ENCODE measurements at regions not wholly inside any gene's neighbourhood (a gene's known extent, or its start where the extent isn't known, plus 50 kb on each side); places are given as distances from the start of the nearest gene placed in this dataset.

- Mint-ChIP-seq H3K4me1 (ENCODE audit: low read depth) (no peaks in the 10 kb centered on the region), H3K27ac (no peak overlapping the region), H3K4me3 (no peak overlapping the region), H3K36me3 (ENCODE audit: low read depth) (no peaks in the 10 kb centered on the region), H3K9me3 (peaks cover 4% of the 10 kb centered on the region), H3K27me3 (peaks cover 3% of the 10 kb centered on the region)
Observed at GRCh38 chr15:61401903-61402698, 173.0 kb upstream of the RORA start.

GRCh38 chr15:61398310-61398709 lies 169.2 kb upstream of the RORA start:
- Mint-ChIP-seq H3K9me3 (peaks cover 4% of the 10 kb centered on the region), H3K36me3 (ENCODE audit: low read depth) (no peaks in the 10 kb centered on the region)

GRCh38 chr15:61396235-61396919 lies 167.3 kb upstream of the RORA start:
- no peaks in the 10 kb centered on the region for H3K4me1 Mint-ChIP-seq (ENCODE audit: low read depth)
- peaks cover 4% of the 10 kb centered on the region for H3K9me3 Mint-ChIP-seq
- no peak overlapping the region for H3K27ac Mint-ChIP-seq
- H3K36me3 Mint-ChIP-seq (ENCODE audit: low read depth): no peaks in the 10 kb centered on the region
- peaks cover 2% of the 10 kb centered on the region for H3K27me3 Mint-ChIP-seq
- no peak overlapping the region for H3K4me3 Mint-ChIP-seq

More at GRCh38 chr15:61398310-61398709, 169.2 kb upstream of the RORA start:
- Mint-ChIP-seq H3K27me3 (peaks cover 3% of the 10 kb centered on the region), H3K4me1 (ENCODE audit: low read depth) (no peaks in the 10 kb centered on the region), H3K27ac (no peak overlapping the region), H3K4me3 (no peak overlapping the region)

GRCh38 chr15:61393949-61394348 lies 164.8 kb upstream of the RORA start:
- no peak overlapping the region for H3K27ac Mint-ChIP-seq
- H3K4me1 Mint-ChIP-seq (ENCODE audit: low read depth): no peaks in the 10 kb centered on the region
- peaks cover 4% of the 10 kb centered on the region for H3K27me3 Mint-ChIP-seq
- H3K9me3 Mint-ChIP-seq: peaks cover 4% of the 10 kb centered on the region
- no peak overlapping the region for H3K4me3 Mint-ChIP-seq
- no peaks in the 10 kb centered on the region for H3K36me3 Mint-ChIP-seq (ENCODE audit: low read depth)

GRCh38 chr15:61393524-61393923 lies 164.4 kb upstream of the RORA start:
- H3K27me3 Mint-ChIP-seq: peaks cover 4% of the 10 kb centered on the region
- H3K27ac Mint-ChIP-seq: no peak overlapping the region
- no peaks in the 10 kb centered on the region for H3K36me3 Mint-ChIP-seq (ENCODE audit: low read depth)
- H3K4me1 Mint-ChIP-seq (ENCODE audit: low read depth): no peaks in the 10 kb centered on the region
- no peak overlapping the region for H3K4me3 Mint-ChIP-seq
- peaks cover 4% of the 10 kb centered on the region for H3K9me3 Mint-ChIP-seq

GRCh38 chr15:61390138-61390537 lies 161.0 kb upstream of the RORA start:
- no peaks in the 10 kb centered on the region for H3K4me1 Mint-ChIP-seq (ENCODE audit: low read depth)
- peaks cover 20% of the 10 kb centered on the region for H3K27me3 Mint-ChIP-seq
- no peak overlapping the region for H3K27ac Mint-ChIP-seq
- H3K36me3 Mint-ChIP-seq (ENCODE audit: low read depth): no peaks in the 10 kb centered on the region
- no peak overlapping the region for H3K4me3 Mint-ChIP-seq
- H3K9me3 Mint-ChIP-seq: peaks cover 9% of the 10 kb centered on the region

- no peak overlapping the region for H3K4me3 Mint-ChIP-seq
- peaks cover 9% of the 10 kb centered on the region for H3K9me3 Mint-ChIP-seq
- no peaks in the 10 kb centered on the region for H3K36me3 Mint-ChIP-seq (ENCODE audit: low read depth)
- peaks cover 20% of the 10 kb centered on the region for H3K27me3 Mint-ChIP-seq
- H3K4me1 Mint-ChIP-seq (ENCODE audit: low read depth): no peaks in the 10 kb centered on the region
- no peak overlapping the region for H3K27ac Mint-ChIP-seq
Observed at GRCh38 chr15:61389334-61390028, 160.4 kb upstream of the RORA start.

GRCh38 chr15:61387675-61388074 lies 158.6 kb upstream of the RORA start:
- H3K27me3 Mint-ChIP-seq: peaks cover 20% of the 10 kb centered on the region
- no peaks in the 10 kb centered on the region for H3K4me1 Mint-ChIP-seq (ENCODE audit: low read depth)
- no peak overlapping the region for H3K27ac Mint-ChIP-seq
- H3K4me3 Mint-ChIP-seq: no peak overlapping the region
- no peaks in the 10 kb centered on the region for H3K36me3 Mint-ChIP-seq (ENCODE audit: low read depth)
- H3K9me3 Mint-ChIP-seq: peaks cover 9% of the 10 kb centered on the region

GRCh38 chr15:61383421-61383820 lies 154.3 kb upstream of the RORA start:
- Mint-ChIP-seq H3K27me3 (peaks cover 21% of the 10 kb centered on the region), H3K4me3 (no peak overlapping the region), H3K9me3 (peaks cover 8% of the 10 kb centered on the region), H3K27ac (no peak overlapping the region), H3K36me3 (ENCODE audit: low read depth) (no peaks in the 10 kb centered on the region), H3K4me1 (ENCODE audit: low read depth) (no peaks in the 10 kb centered on the region)

- Mint-ChIP-seq H3K27ac (no peak overlapping the region), H3K36me3 (ENCODE audit: low read depth) (no peaks in the 10 kb centered on the region), H3K9me3 (peaks cover 4% of the 10 kb centered on the region), H3K4me1 (ENCODE audit: low read depth) (no peaks in the 10 kb centered on the region), H3K27me3 (peaks cover 19% of the 10 kb centered on the region), H3K4me3 (no peak overlapping the region)
Observed at GRCh38 chr15:61382927-61383326, 153.8 kb upstream of the RORA start.

GRCh38 chr15:61381501-61381900 lies 152.4 kb upstream of the RORA start:
- H3K36me3 Mint-ChIP-seq (ENCODE audit: low read depth): no peaks in the 10 kb centered on the region
- no peak overlapping the region for H3K27ac Mint-ChIP-seq
- no peaks in the 10 kb centered on the region for H3K9me3 Mint-ChIP-seq
- H3K27me3 Mint-ChIP-seq: peaks cover 12% of the 10 kb centered on the region
- no peaks in the 10 kb centered on the region for H3K4me1 Mint-ChIP-seq (ENCODE audit: low read depth)
- H3K4me3 Mint-ChIP-seq: no peak overlapping the region

- no peaks in the 10 kb centered on the region for H3K36me3 Mint-ChIP-seq (ENCODE audit: low read depth)
Observed at GRCh38 chr15:61380270-61380669, 151.2 kb upstream of the RORA start.

GRCh38 chr15:61379005-61379404 lies 149.9 kb upstream of the RORA start:
- Mint-ChIP-seq H3K27ac (no peak overlapping the region), H3K4me1 (ENCODE audit: low read depth) (no peaks in the 10 kb centered on the region), H3K4me3 (no peak overlapping the region), H3K27me3 (peaks cover 6% of the 10 kb centered on the region), H3K9me3 (no peaks in the 10 kb centered on the region), H3K36me3 (ENCODE audit: low read depth) (no peaks in the 10 kb centered on the region)

More at GRCh38 chr15:61380270-61380669, 151.2 kb upstream of the RORA start:
- Mint-ChIP-seq H3K4me1 (ENCODE audit: low read depth) (no peaks in the 10 kb centered on the region), H3K27ac (no peak overlapping the region), H3K4me3 (no peak overlapping the region), H3K9me3 (no peaks in the 10 kb centered on the region), H3K27me3 (peaks cover 6% of the 10 kb centered on the region)

GRCh38 chr15:61376961-61377360 lies 147.9 kb upstream of the RORA start:
- H3K27me3 Mint-ChIP-seq: peaks cover 6% of the 10 kb centered on the region

GRCh38 chr15:61376516-61376915 lies 147.4 kb upstream of the RORA start:
- no peaks in the 10 kb centered on the region for H3K4me1 Mint-ChIP-seq (ENCODE audit: low read depth)
- H3K36me3 Mint-ChIP-seq (ENCODE audit: low read depth): no peaks in the 10 kb centered on the region
- H3K27ac Mint-ChIP-seq: no peak overlapping the region
- H3K4me3 Mint-ChIP-seq: no peak overlapping the region
- H3K9me3 Mint-ChIP-seq: no peaks in the 10 kb centered on the region
- H3K27me3 Mint-ChIP-seq: peaks cover 6% of the 10 kb centered on the region

More at GRCh38 chr15:61376961-61377360, 147.9 kb upstream of the RORA start:
- Mint-ChIP-seq H3K27ac (no peak overlapping the region), H3K36me3 (ENCODE audit: low read depth) (no peaks in the 10 kb centered on the region), H3K9me3 (no peaks in the 10 kb centered on the region), H3K4me1 (ENCODE audit: low read depth) (no peaks in the 10 kb centered on the region), H3K4me3 (no peak overlapping the region)
